ENCODE measurements at regions not wholly inside any gene's neighbourhood (a gene's known extent, or its start where the extent isn't known, plus 50 kb on each side); places are given as distances from the start of the nearest gene placed in this dataset.

DNA sequence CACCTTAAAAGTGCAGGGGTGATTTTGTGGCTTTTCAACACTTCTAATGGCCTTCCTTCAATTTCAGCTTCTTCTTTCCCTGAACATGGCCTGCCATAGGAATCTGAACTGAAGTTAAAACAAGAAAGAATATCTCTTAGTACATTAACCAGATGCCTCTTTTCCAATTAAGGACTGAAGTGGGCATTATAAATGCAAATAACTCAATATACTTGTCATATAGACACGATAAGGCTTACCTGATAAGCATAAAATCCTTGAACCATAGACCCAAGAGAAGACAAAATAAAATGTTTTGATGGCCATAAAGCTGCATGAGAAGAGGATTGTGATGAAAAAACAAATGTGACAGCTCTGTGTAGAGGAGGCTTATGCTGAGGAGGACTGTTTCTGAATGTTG is 173.1 kb downstream of the MC4R start:
- TF ChIP-seq, protein P1, sequence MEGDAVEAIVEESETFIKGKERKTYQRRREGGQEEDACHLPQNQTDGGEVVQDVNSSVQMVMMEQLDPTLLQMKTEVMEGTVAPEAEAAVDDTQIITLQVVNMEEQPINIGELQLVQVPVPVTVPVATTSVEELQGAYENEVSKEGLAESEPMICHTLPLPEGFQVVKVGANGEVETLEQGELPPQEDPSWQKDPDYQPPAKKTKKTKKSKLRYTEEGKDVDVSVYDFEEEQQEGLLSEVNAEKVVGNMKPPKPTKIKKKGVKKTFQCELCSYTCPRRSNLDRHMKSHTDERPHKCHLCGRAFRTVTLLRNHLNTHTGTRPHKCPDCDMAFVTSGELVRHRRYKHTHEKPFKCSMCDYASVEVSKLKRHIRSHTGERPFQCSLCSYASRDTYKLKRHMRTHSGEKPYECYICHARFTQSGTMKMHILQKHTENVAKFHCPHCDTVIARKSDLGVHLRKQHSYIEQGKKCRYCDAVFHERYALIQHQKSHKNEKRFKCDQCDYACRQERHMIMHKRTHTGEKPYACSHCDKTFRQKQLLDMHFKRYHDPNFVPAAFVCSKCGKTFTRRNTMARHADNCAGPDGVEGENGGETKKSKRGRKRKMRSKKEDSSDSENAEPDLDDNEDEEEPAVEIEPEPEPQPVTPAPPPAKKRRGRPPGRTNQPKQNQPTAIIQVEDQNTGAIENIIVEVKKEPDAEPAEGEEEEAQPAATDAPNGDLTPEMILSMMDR (IDR thresholded peaks at IDR 0.05): no peak
- TF ChIP-seq POLR2A (IDR thresholded peaks at IDR 0.05): no peak

Measured in adrenal gland (tissue), 5 donors.